Adrenal gland (tissue), 9 donors: ENCODE measurements at regions not wholly inside any gene's neighbourhood (a gene's known extent, or its start where the extent isn't known, plus 50 kb on each side); places are given as distances from the start of the nearest gene placed in this dataset.

Source experiments
- DNase-seq, 7 donors: peaks; one replicate each; pipeline ENCODE4 v3.0.0-alpha.2; 2019 to 2020
- H3K27ac ChIP-seq, 5 donors: fragments of 200-600 bp; sonication (generic) in 4 of 5; 1 replicate in 3 of 5; 2 replicates in 2 of 5; pipeline versions ENCODE4 v1.5.1 to v1.8.0; 2016 to 2020; ENCODE audit warnings: mild to moderate bottlenecking in 1 of 5
- H3K27me3 ChIP-seq: fragments of 200-600 bp; 2 replicates; pipeline ENCODE4 v1.8.0; 2021
- H3K36me3 ChIP-seq, 2 donors: fragments of 200-600 bp; replicated peaks in 1 of 2; 1 replicate in 1 of 2; 2 replicates in 1 of 2; pipeline versions ENCODE4 v1.5.1 to v1.8.0; 2018 to 2022
- H3K4me1 ChIP-seq, 2 donors: fragments of 200-600 bp; replicated peaks in 1 of 2; 1 replicate in 1 of 2; 2 replicates in 1 of 2; pipeline versions ENCODE4 v1.5.1 to v1.8.0; 2018 to 2021
- H3K4me3 ChIP-seq, 4 donors: fragments of 200-600 bp; sonication (generic) in 3 of 4; one replicate each; pipeline ENCODE4 v1.5.1; 2016 to 2018
- H3K9me3 ChIP-seq, 3 donors: fragments of 200-600 bp; sonication (generic) in 1 of 3; replicated peaks in 1 of 3; 1 replicate in 2 of 3; 2 replicates in 1 of 3; pipeline versions ENCODE4 v1.5.1 to v1.8.0; 2016 to 2021
- POLR2A ChIP-seq, 2 donors: fragments of 450-650 bp; IDR thresholded peaks; one replicate each; pipeline ENCODE4 v1.6.1; 2017; ENCODE audit warnings: antibody characterized with exemption in 2 of 2, mild to moderate bottlenecking in 2 of 2, moderate library complexity in 1 of 2
- WGBS, 4 donors: extraction: QIAGEN DNeasy Blood & Tissue Kit in 2 of 4; methylation state at CpG; one replicate each; pipeline versions ENCODE4 v1.1.5 to v1.1.7; 2013 to 2017; 5-methylcytosine and 5-hydroxymethylcytosine counted together
- intact Hi-C, 2 donors: fragments of 100-400 bp; cut with DNase I; formaldehyde crosslinking; loops; one replicate each; pipeline versions ENCODE4 v1.14.1 to v1.15.0; 2022 to 2023
- TF ChIP-seq, protein P1 (sequence below), 6 experiments: fragments of 450-650 bp in 4 of 6; fragments of 200-600 bp in 2 of 6; sonication (generic) in 1 of 6; IDR thresholded peaks; 1 replicate in 5 of 6; 2 replicates in 1 of 6; pipeline versions ENCODE4 v1.5.1 to v1.8.0; 2016 to 2021; ENCODE audit warnings: antibody characterized with exemption in 6 of 6, mild to moderate bottlenecking in 2 of 6, moderate library complexity in 1 of 6
- donor health status: healthy with polysubstance abuse.
- donor health status: Bipolar disorder and iron deficiency.
- donor health status: DM: yes; HTN: yes; CAD: no.
- donor health status: DM: no; HTN: no; CAD: no.
- donor health status: DM: no; HTN: no; CAD: no.

DNA sequence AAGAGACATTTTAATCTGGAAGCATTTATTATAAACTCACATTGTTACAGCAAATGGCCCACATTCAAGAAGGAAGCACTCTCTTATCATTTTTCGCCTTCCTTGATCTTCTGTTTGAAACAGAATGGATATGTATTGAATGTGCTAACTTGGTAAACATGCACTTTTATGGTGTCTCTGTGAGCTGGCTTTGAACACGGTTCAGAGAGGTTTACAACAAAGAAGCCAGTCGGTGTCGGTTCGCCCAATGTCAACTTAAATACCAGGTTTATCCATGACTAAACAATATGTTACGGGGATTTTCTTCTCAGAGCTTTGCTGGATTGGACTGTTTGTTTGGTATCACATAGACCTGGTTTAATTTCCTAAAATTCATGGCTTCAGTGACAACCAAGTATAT is 226.4 kb downstream of the TGFB2 start:
- Histone ChIP-seq H3K27ac (no peak overlapping the region), H3K4me3 (no peak overlapping the region), H3K27me3 (no peaks in the 10 kb centered on the region), H3K36me3 (no peaks in the 10 kb centered on the region), H3K9me3 (no peaks in the 10 kb centered on the region), H3K4me1 (no peaks in the 10 kb centered on the region)
- 84 to 89% (median 87%) methylated on average over 6 of the region's 6 CpGs for WGBS, 4 donors
- no peak for DNase-seq
- TF ChIP-seq, protein P1, sequence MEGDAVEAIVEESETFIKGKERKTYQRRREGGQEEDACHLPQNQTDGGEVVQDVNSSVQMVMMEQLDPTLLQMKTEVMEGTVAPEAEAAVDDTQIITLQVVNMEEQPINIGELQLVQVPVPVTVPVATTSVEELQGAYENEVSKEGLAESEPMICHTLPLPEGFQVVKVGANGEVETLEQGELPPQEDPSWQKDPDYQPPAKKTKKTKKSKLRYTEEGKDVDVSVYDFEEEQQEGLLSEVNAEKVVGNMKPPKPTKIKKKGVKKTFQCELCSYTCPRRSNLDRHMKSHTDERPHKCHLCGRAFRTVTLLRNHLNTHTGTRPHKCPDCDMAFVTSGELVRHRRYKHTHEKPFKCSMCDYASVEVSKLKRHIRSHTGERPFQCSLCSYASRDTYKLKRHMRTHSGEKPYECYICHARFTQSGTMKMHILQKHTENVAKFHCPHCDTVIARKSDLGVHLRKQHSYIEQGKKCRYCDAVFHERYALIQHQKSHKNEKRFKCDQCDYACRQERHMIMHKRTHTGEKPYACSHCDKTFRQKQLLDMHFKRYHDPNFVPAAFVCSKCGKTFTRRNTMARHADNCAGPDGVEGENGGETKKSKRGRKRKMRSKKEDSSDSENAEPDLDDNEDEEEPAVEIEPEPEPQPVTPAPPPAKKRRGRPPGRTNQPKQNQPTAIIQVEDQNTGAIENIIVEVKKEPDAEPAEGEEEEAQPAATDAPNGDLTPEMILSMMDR (IDR thresholded peaks at IDR 0.05), result no peak
- TF ChIP-seq POLR2A (IDR thresholded peaks at IDR 0.05), result no peak
- intact Hi-C loops, result no loop called here

- H3K36me3 ChIP-seq, result no peaks in the 10 kb centered on the region
- H3K4me1 ChIP-seq, result no peaks in the 10 kb centered on the region
- H3K27ac ChIP-seq, result no peak overlapping the region
- intact Hi-C loops, result no loop called here
- H3K9me3 ChIP-seq, result no peaks in the 10 kb centered on the region
- H3K27me3 ChIP-seq, result no peaks in the 10 kb centered on the region
- H3K4me3 ChIP-seq, result no peak overlapping the region
- no peak for DNase-seq
- 71 to 85% (median 79%) methylated on average over 4 of the region's 4 CpGs for WGBS, 4 donors
- TF ChIP-seq, protein P1 (IDR thresholded peaks at IDR 0.05), result no peak
- no peak for TF ChIP-seq POLR2A (IDR thresholded peaks at IDR 0.05)
These were observed 226.9 kb downstream of the TGFB2 start for GRCh38 chr1:218572050-218572449.

GRCh38 chr1:218573925-218574324 is 228.8 kb downstream of the TGFB2 start:
- Histone ChIP-seq H3K36me3 (no peaks in the 10 kb centered on the region), H3K9me3 (no peaks in the 10 kb centered on the region), H3K27ac (no peak overlapping the region), H3K27me3 (no peaks in the 10 kb centered on the region), H3K4me3 (no peak overlapping the region), H3K4me1 (no peaks in the 10 kb centered on the region)
- TF ChIP-seq, protein P1 (IDR thresholded peaks at IDR 0.05), result no peak
- TF ChIP-seq POLR2A (IDR thresholded peaks at IDR 0.05), result no peak
- WGBS, 4 donors, result 74 to 83% (median 78%) methylated on average over 2 of the region's 2 CpGs
- no peak for DNase-seq
- intact Hi-C loops, result no loop called here

DNA sequence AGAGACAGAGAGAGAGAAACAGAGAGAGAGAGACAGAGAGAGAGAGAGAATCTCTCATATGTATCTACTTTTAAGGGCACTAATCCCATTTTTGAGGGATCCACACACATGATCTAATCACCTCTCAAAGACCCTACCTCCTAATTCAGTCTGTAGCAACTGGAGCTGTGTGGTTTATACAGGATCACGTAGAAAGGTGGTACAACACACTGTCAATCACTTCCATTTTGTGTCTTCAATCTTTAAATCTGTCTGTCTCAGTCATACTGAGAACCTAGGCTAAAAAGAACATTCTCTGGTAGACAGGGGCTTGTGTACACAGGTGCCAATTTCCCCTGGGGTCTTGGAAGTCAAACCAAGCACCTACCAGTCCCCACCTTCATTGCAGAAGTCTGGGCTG is 229.9 kb downstream of the TGFB2 start:
- TF ChIP-seq, protein P1 (IDR thresholded peaks at IDR 0.05), result no peak
- TF ChIP-seq POLR2A (IDR thresholded peaks at IDR 0.05), result no peak
- H3K4me3 ChIP-seq, result no peak overlapping the region
- no peaks in the 10 kb centered on the region for H3K27me3 ChIP-seq
- 69 to 86% (median 78%) methylated on average over 1 of the region's 1 CpG for WGBS, 4 donors
- H3K27ac ChIP-seq, result no peak overlapping the region
- H3K9me3 ChIP-seq, result no peaks in the 10 kb centered on the region
- DNase-seq, result no peak
- intact Hi-C loops, result no loop called here
- H3K4me1 ChIP-seq, result no peaks in the 10 kb centered on the region
- no peaks in the 10 kb centered on the region for H3K36me3 ChIP-seq
